ENCODE measurements at regions not wholly inside any gene's neighbourhood (a gene's known extent, or its start where the extent isn't known, plus 50 kb on each side); places are given as distances from the start of the nearest gene placed in this dataset.

- Histone ChIP-seq H3K9ac (ENCODE audit: low read length in 2 of 2) (no peak overlapping the region), H3K9me3 (ENCODE audit: control insufficient read depth in 2 of 2, low read length in 2 of 2) (no peaks in the 10 kb centered on the region), H3K4me1 (ENCODE audit: control insufficient read depth, insufficient read depth, low read length) (peaks cover 8% of the 10 kb centered on the region), H3K36me3 (ENCODE audit: control insufficient read depth in 2 of 2, insufficient read depth in 2 of 2, low read length in 2 of 2) (no peaks in the 10 kb centered on the region), H3K4me3 (ENCODE audit: low read length in 2 of 2) (no peak overlapping the region), H3K27ac (ENCODE audit: low read length) (no peak overlapping the region), H3K27me3 (ENCODE audit: control insufficient read depth in 1 of 2, insufficient read depth in 2 of 2, low read length in 2 of 2) (no peaks in the 10 kb centered on the region)
Observed at GRCh38 chr17:65477600-65477999, 83.8 kb downstream of the AXIN2 start.

- H3K27me3 ChIP-seq (ENCODE audit: control insufficient read depth in 1 of 2, insufficient read depth in 2 of 2, low read length in 2 of 2) = no peaks in the 10 kb centered on the region
- H3K9ac ChIP-seq (ENCODE audit: low read length in 2 of 2) = no peak overlapping the region
- no peaks in the 10 kb centered on the region for H3K36me3 ChIP-seq (ENCODE audit: control insufficient read depth in 2 of 2, insufficient read depth in 2 of 2, low read length in 2 of 2)
- H3K4me1 ChIP-seq (ENCODE audit: control insufficient read depth, insufficient read depth, low read length) = peaks cover 12% of the 10 kb centered on the region
- H3K27ac ChIP-seq (ENCODE audit: low read length) = no peak overlapping the region
- H3K4me3 ChIP-seq (ENCODE audit: low read length in 2 of 2) = no peak overlapping the region
- H3K9me3 ChIP-seq (ENCODE audit: control insufficient read depth in 2 of 2, low read length in 2 of 2) = no peaks in the 10 kb centered on the region
Observed at GRCh38 chr17:65474660-65475059, 86.8 kb downstream of the AXIN2 start.

- no peaks in the 10 kb centered on the region for H3K27me3 ChIP-seq (ENCODE audit: control insufficient read depth in 1 of 2, insufficient read depth in 2 of 2, low read length in 2 of 2)
- H3K4me3 ChIP-seq (ENCODE audit: low read length in 2 of 2) = no peak overlapping the region
- no peaks in the 10 kb centered on the region for H3K9me3 ChIP-seq (ENCODE audit: control insufficient read depth in 2 of 2, low read length in 2 of 2)
- no peaks in the 10 kb centered on the region for H3K36me3 ChIP-seq (ENCODE audit: control insufficient read depth in 2 of 2, insufficient read depth in 2 of 2, low read length in 2 of 2)
- no peak overlapping the region for H3K9ac ChIP-seq (ENCODE audit: low read length in 2 of 2)
- no peak overlapping the region for H3K27ac ChIP-seq (ENCODE audit: low read length)
- H3K4me1 ChIP-seq (ENCODE audit: control insufficient read depth, insufficient read depth, low read length) = peaks cover 12% of the 10 kb centered on the region
Observed at GRCh38 chr17:65473985-65474384, 87.5 kb downstream of the AXIN2 start.

GRCh38 chr17:65473363-65473762, 88.1 kb downstream of the AXIN2 start:
- Histone ChIP-seq H3K36me3 (ENCODE audit: control insufficient read depth in 2 of 2, insufficient read depth in 2 of 2, low read length in 2 of 2) (no peaks in the 10 kb centered on the region), H3K4me1 (ENCODE audit: control insufficient read depth, insufficient read depth, low read length) (peaks cover 12% of the 10 kb centered on the region), H3K9ac (ENCODE audit: low read length in 2 of 2) (no peak overlapping the region), H3K27me3 (ENCODE audit: control insufficient read depth in 1 of 2, insufficient read depth in 2 of 2, low read length in 2 of 2) (no peaks in the 10 kb centered on the region), H3K4me3 (ENCODE audit: low read length in 2 of 2) (no peak overlapping the region), H3K27ac (ENCODE audit: low read length) (no peak overlapping the region), H3K9me3 (ENCODE audit: control insufficient read depth in 2 of 2, low read length in 2 of 2) (no peaks in the 10 kb centered on the region)

GRCh38 chr17:65472666-65473309, 88.7 kb downstream of the AXIN2 start:
- no peaks in the 10 kb centered on the region for H3K9me3 ChIP-seq (ENCODE audit: control insufficient read depth in 2 of 2, low read length in 2 of 2)
- H3K4me3 ChIP-seq (ENCODE audit: low read length in 2 of 2) = no peak overlapping the region
- no peaks in the 10 kb centered on the region for H3K27me3 ChIP-seq (ENCODE audit: control insufficient read depth in 1 of 2, insufficient read depth in 2 of 2, low read length in 2 of 2)
- H3K27ac ChIP-seq (ENCODE audit: low read length) = peak overlapping the region; percentile 46
- H3K36me3 ChIP-seq (ENCODE audit: control insufficient read depth in 2 of 2, insufficient read depth in 2 of 2, low read length in 2 of 2) = no peaks in the 10 kb centered on the region
- peaks cover 12% of the 10 kb centered on the region for H3K4me1 ChIP-seq (ENCODE audit: control insufficient read depth, insufficient read depth, low read length)
- no peak overlapping the region for H3K9ac ChIP-seq (ENCODE audit: low read length in 2 of 2)

GRCh38 chr17:65470783-65471182, 90.7 kb downstream of the AXIN2 start:
- H3K4me3 ChIP-seq (ENCODE audit: low read length in 2 of 2) = no peak overlapping the region
- peaks cover 12% of the 10 kb centered on the region for H3K4me1 ChIP-seq (ENCODE audit: control insufficient read depth, insufficient read depth, low read length)
- H3K36me3 ChIP-seq (ENCODE audit: control insufficient read depth in 2 of 2, insufficient read depth in 2 of 2, low read length in 2 of 2) = no peaks in the 10 kb centered on the region
- no peak overlapping the region for H3K9ac ChIP-seq (ENCODE audit: low read length in 2 of 2)
- no peaks in the 10 kb centered on the region for H3K27me3 ChIP-seq (ENCODE audit: control insufficient read depth in 1 of 2, insufficient read depth in 2 of 2, low read length in 2 of 2)
- H3K9me3 ChIP-seq (ENCODE audit: control insufficient read depth in 2 of 2, low read length in 2 of 2) = no peaks in the 10 kb centered on the region
- no peak overlapping the region for H3K27ac ChIP-seq (ENCODE audit: low read length)

GRCh38 chr17:65468321-65468720, 93.1 kb downstream of the AXIN2 start:
- H3K36me3 ChIP-seq (ENCODE audit: control insufficient read depth in 2 of 2, insufficient read depth in 2 of 2, low read length in 2 of 2) = no peaks in the 10 kb centered on the region
- H3K9ac ChIP-seq (ENCODE audit: low read length in 2 of 2) = no peak overlapping the region
- H3K9me3 ChIP-seq (ENCODE audit: control insufficient read depth in 2 of 2, low read length in 2 of 2) = no peaks in the 10 kb centered on the region
- no peaks in the 10 kb centered on the region for H3K27me3 ChIP-seq (ENCODE audit: control insufficient read depth in 1 of 2, insufficient read depth in 2 of 2, low read length in 2 of 2)
- no peak overlapping the region for H3K4me3 ChIP-seq (ENCODE audit: low read length in 2 of 2)
- peaks cover 10% of the 10 kb centered on the region for H3K4me1 ChIP-seq (ENCODE audit: control insufficient read depth, insufficient read depth, low read length)
- no peak overlapping the region for H3K27ac ChIP-seq (ENCODE audit: low read length)

GRCh38 chr17:65467156-65467555, 94.3 kb downstream of the AXIN2 start:
- no peaks in the 10 kb centered on the region for H3K9me3 ChIP-seq (ENCODE audit: control insufficient read depth in 2 of 2, low read length in 2 of 2)
- no peaks in the 10 kb centered on the region for H3K36me3 ChIP-seq (ENCODE audit: control insufficient read depth in 2 of 2, insufficient read depth in 2 of 2, low read length in 2 of 2)
- no peak overlapping the region for H3K4me3 ChIP-seq (ENCODE audit: low read length in 2 of 2)
- H3K4me1 ChIP-seq (ENCODE audit: control insufficient read depth, insufficient read depth, low read length) = no peaks in the 10 kb centered on the region
- no peak overlapping the region for H3K9ac ChIP-seq (ENCODE audit: low read length in 2 of 2)
- no peak overlapping the region for H3K27ac ChIP-seq (ENCODE audit: low read length)
- no peaks in the 10 kb centered on the region for H3K27me3 ChIP-seq (ENCODE audit: control insufficient read depth in 1 of 2, insufficient read depth in 2 of 2, low read length in 2 of 2)

- no peaks in the 10 kb centered on the region for H3K36me3 ChIP-seq (ENCODE audit: control insufficient read depth in 2 of 2, insufficient read depth in 2 of 2, low read length in 2 of 2)
- H3K9me3 ChIP-seq (ENCODE audit: control insufficient read depth in 2 of 2, low read length in 2 of 2) = no peaks in the 10 kb centered on the region
- H3K27ac ChIP-seq (ENCODE audit: low read length) = no peak overlapping the region
- H3K4me3 ChIP-seq (ENCODE audit: low read length in 2 of 2) = no peak overlapping the region
- no peaks in the 10 kb centered on the region for H3K27me3 ChIP-seq (ENCODE audit: control insufficient read depth in 1 of 2, insufficient read depth in 2 of 2, low read length in 2 of 2)
- H3K4me1 ChIP-seq (ENCODE audit: control insufficient read depth, insufficient read depth, low read length) = no peaks in the 10 kb centered on the region
- H3K9ac ChIP-seq (ENCODE audit: low read length in 2 of 2) = no peak overlapping the region
Observed at GRCh38 chr17:65466547-65466946, 94.9 kb downstream of the AXIN2 start.

- H3K36me3 ChIP-seq (ENCODE audit: control insufficient read depth in 2 of 2, insufficient read depth in 2 of 2, low read length in 2 of 2) = no peaks in the 10 kb centered on the region
Observed at GRCh38 chr17:65463242-65463641, 98.2 kb downstream of the AXIN2 start.

GRCh38 chr17:65459677-65460347, 101.6 kb downstream of the AXIN2 start:
- no peaks in the 10 kb centered on the region for H3K36me3 ChIP-seq (ENCODE audit: control insufficient read depth in 2 of 2, insufficient read depth in 2 of 2, low read length in 2 of 2)
- peaks cover 12% of the 10 kb centered on the region for H3K4me1 ChIP-seq (ENCODE audit: control insufficient read depth, insufficient read depth, low read length)
- no peak overlapping the region for H3K9ac ChIP-seq (ENCODE audit: low read length in 2 of 2)
- H3K9me3 ChIP-seq (ENCODE audit: control insufficient read depth in 2 of 2, low read length in 2 of 2) = no peaks in the 10 kb centered on the region
- H3K27ac ChIP-seq (ENCODE audit: low read length) = no peak overlapping the region
- no peaks in the 10 kb centered on the region for H3K27me3 ChIP-seq (ENCODE audit: control insufficient read depth in 1 of 2, insufficient read depth in 2 of 2, low read length in 2 of 2)
- no peak overlapping the region for H3K4me3 ChIP-seq (ENCODE audit: low read length in 2 of 2)

More at GRCh38 chr17:65463242-65463641, 98.2 kb downstream of the AXIN2 start:
- Histone ChIP-seq H3K9me3 (ENCODE audit: control insufficient read depth in 2 of 2, low read length in 2 of 2) (no peaks in the 10 kb centered on the region), H3K27ac (ENCODE audit: low read length) (no peak overlapping the region), H3K4me3 (ENCODE audit: low read length in 2 of 2) (no peak overlapping the region), H3K4me1 (ENCODE audit: control insufficient read depth, insufficient read depth, low read length) (no peaks in the 10 kb centered on the region), H3K9ac (ENCODE audit: low read length in 2 of 2) (no peak overlapping the region), H3K27me3 (ENCODE audit: control insufficient read depth in 1 of 2, insufficient read depth in 2 of 2, low read length in 2 of 2) (no peaks in the 10 kb centered on the region)
